IPS DF 6.9 (cell line): ENCODE measurements at regions not wholly inside any gene's neighbourhood (a gene's known extent, or its start where the extent isn't known, plus 50 kb on each side); places are given as distances from the start of the nearest gene placed in this dataset.
A peak's percentile ranks its signal among the peaks of the same experiment; 100 is the strongest.

Experiments used
- DNase-seq: peaks from one replicate; pipeline ENCODE4 v3.0.0-alpha.2; 2013; ENCODE audit warnings: low read depth, low spot score
- H3K27ac ChIP-seq: one replicate; pipeline ENCODE4 v1.5.1; 2013; ENCODE audit warnings: low read length, control low read depth
- H3K27me3 ChIP-seq: 2 replicates; pipeline ENCODE4 v1.6.1; 2013; ENCODE audit warnings: mild to moderate bottlenecking, low read length; ENCODE audit not compliant: control insufficient read depth, insufficient read depth
- H3K36me3 ChIP-seq: 2 replicates; pipeline ENCODE4 v1.6.1; 2013; ENCODE audit warnings: low read length; ENCODE audit not compliant: control insufficient read depth, insufficient read depth
- H3K4me1 ChIP-seq: 2 replicates; pipeline ENCODE4 v1.6.1; 2013; ENCODE audit warnings: low read length; ENCODE audit not compliant: control insufficient read depth, insufficient read depth
- H3K4me3 ChIP-seq: 2 replicates; pipeline ENCODE4 v1.5.1; 2013; ENCODE audit warnings: mild to moderate bottlenecking, low read length
- H3K9me3 ChIP-seq: 2 replicates; pipeline ENCODE4 v1.6.1; 2013; ENCODE audit warnings: low read length, inconsistent platforms; ENCODE audit not compliant: control insufficient read depth, insufficient read depth
- WGBS: extraction: QIAGEN DNeasy Blood & Tissue Kit; methylation state at CpG from one replicate; pipeline ENCODE4 v1.1.7; 2013; ENCODE audit warnings: mixed read lengths, missing lambda C conversion rate; ENCODE audit not compliant: insufficient read length, insufficient coverage; 5-methylcytosine and 5-hydroxymethylcytosine counted together

DNA sequence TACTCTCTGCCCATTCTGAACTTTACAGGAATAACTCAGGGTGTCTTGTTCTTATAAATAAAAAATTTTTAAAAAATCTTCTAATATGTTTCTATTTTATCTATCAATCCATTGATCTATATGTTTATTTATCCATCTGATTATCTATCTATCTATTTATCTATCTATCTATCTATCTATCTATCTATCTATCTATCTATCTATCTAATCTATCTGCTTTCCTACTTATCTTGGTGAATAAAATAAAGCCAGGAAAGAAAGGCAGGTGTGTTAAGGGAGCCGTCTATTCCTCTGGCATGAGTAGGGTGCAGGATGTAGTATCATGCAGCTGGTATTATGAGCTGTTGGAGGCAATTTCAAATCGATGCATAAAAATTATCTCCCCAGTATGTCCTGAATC lies 153.0 kb downstream of the FOXA2 start:
- no peak for DNase-seq
- Histone ChIP-seq H3K27me3 (peaks cover 42% of the 10 kb centered on the region), H3K9me3 (no peaks in the 10 kb centered on the region), H3K4me3 (no peak overlapping the region), H3K36me3 (no peaks in the 10 kb centered on the region), H3K4me1 (no peaks in the 10 kb centered on the region), H3K27ac (no peak overlapping the region)
- no CpG with 5 or more reads among the region's 2 CpGs for WGBS

DNA sequence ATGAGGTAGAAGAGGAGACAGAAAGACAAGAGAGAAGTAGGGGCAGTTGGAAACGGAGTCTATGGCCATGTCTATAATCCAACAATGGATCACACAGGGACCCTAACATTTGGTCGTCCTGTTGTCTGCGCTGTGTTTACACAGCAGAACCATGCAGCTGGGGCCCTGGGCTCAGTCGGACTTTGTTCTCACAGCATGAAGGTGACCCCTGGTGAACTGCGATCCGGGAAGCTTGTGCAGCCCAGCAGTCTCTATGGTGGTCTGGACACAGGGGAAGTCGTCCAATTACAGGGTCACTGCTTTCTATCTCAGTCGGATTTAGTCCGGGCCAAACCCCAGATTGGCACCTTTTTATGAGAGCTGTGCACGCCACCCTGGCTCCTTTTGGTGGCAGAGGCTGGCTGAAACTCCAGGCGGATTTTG lies 153.6 kb downstream of the FOXA2 start:
- no CpG with 5 or more reads among the region's 11 CpGs for WGBS
- Histone ChIP-seq H3K4me3 (no peak overlapping the region), H3K4me1 (no peaks in the 10 kb centered on the region), H3K27ac (no peak overlapping the region), H3K27me3 (peaks cover 42% of the 10 kb centered on the region), H3K36me3 (no peaks in the 10 kb centered on the region), H3K9me3 (no peaks in the 10 kb centered on the region)
- DNase-seq = no peak

DNA sequence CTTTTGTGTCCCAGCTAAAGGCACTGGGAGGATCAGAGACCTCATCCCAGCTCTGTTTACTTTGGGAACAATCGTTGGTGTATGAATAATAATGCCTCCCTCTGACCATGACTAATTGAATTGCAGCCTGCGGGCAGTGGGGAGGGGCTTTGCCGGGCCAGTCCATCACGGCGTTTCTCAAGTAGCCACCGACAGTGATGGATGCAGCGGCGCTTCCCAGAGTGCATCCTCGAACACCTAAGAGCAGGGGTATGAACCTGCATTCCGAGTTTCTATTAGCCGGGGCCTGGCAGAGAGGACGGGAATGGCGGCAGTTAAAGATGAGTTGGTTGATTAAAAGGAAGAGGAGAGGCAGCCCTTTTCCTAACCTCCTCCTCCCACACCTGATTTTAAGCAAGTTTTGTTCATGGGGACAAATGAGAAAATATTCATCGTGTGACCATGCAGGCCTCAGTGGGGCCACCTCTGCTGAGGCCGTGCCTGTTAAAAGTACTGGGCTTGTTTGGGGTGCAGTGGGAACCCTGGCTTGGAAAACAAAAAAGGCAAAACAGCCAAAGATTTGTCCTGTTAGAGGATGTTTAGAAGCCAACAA lies 154.1 kb downstream of the FOXA2 start:
- no CpG with 5 or more reads among the region's 15 CpGs for WGBS
- no peak overlapping the region for H3K4me3 ChIP-seq
- no peaks in the 10 kb centered on the region for H3K9me3 ChIP-seq
- no peak overlapping the region for H3K27ac ChIP-seq
- peak; percentile 50 for DNase-seq
- peaks cover 42% of the 10 kb centered on the region for H3K27me3 ChIP-seq
- no peaks in the 10 kb centered on the region for H3K4me1 ChIP-seq
- no peaks in the 10 kb centered on the region for H3K36me3 ChIP-seq

DNA sequence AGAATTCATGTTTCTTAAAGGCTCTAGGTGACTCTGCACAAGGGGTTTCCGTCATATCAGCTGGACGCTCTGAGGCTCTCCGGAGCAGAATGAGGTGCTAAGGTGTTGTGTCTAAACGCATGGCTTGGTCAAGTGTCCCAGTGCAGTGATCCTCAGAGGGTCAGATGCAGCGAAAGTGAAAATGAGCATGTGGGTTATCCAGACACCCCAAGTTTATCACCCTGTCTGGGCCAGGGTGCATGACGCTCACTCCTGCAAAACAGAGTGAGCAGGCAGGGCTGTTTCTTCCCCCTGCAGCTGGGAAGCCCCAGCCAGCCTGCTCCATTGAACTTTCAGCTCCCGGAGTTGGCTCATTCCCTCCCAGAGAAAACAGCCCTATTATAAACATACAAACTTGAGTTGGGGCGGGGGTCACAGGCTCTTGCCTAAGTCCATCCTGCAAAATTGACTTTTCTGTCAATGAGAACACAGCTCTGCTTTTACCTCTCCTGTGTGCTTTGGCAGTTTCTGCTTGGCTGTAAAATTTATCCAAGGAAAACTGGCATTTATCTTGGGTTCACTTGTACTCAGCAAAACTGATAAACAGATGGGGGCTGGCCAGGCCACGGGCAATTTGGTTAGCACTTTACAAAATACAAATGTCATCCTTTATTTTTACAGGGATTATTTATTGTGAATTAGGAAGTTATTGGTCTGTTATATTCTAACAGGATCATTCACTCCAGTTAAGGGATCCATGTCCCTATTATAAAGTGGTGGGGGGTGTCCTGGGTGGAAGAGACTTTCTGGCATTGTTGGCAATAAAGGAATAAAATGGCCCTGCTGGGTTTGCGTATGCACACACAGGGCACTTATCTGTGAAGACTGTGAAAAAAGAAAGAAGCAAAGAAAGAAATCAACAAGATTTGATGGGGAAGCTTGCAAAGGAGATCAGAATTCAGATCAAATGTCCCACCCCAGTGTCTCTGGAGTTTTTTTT lies 154.9 kb downstream of the FOXA2 start:
- WGBS = no CpG with 5 or more reads among the region's 10 CpGs
- Histone ChIP-seq H3K27ac (no peak overlapping the region), H3K27me3 (peaks cover 42% of the 10 kb centered on the region), H3K9me3 (no peaks in the 10 kb centered on the region), H3K4me1 (no peaks in the 10 kb centered on the region), H3K36me3 (no peaks in the 10 kb centered on the region), H3K4me3 (no peak overlapping the region)
- DNase-seq = no peak

DNA sequence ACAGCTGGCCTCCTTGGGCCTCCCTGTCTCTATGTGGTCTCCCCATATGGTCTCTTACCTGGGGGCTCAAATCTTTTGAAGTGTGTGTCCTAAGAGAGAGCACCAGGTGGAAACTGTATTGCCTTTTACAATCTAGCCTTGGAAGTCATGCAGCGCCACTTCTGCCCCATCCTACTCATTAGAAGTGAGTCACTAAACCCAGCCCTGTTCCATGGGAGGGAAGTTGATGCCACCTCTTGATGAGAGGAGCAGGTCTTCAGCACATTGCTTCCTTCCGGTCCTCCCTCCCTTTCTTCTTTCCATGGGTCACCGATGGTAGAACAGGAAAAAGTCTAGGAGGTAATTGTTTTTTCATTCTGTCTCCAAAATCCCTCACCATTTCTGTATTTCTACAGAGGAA lies 156.3 kb downstream of the FOXA2 start:
- Histone ChIP-seq H3K9me3 (no peaks in the 10 kb centered on the region), H3K4me1 (no peaks in the 10 kb centered on the region), H3K27me3 (peaks cover 42% of the 10 kb centered on the region), H3K4me3 (no peak overlapping the region), H3K36me3 (no peaks in the 10 kb centered on the region), H3K27ac (no peak overlapping the region)
- WGBS = no CpG with 5 or more reads among the region's 3 CpGs
- DNase-seq = no peak

DNA sequence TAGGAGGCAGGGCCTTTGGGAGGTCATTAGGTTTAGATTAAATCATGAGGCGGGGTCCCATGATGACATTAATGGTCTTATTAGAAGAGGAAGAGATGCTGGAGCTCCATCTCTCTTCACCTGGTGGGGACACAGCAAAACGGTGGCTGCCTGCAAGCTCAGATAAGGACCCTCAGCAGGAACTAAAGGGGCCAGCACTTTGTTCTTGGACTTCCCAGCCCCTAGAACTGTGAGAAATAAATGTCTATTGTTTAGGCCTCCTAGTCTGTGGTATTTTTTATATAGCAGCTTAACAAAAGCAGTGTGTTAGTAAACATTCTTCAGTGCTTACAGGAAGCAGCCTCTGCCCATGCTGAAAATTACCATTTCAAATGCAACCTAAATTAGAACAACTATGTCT lies 157.6 kb downstream of the FOXA2 start:
- DNase-seq = no peak
- H3K27ac ChIP-seq = no peak overlapping the region
- WGBS = no CpG with 5 or more reads among the region's 2 CpGs
- no peak overlapping the region for H3K4me3 ChIP-seq
- H3K36me3 ChIP-seq = no peaks in the 10 kb centered on the region
- H3K27me3 ChIP-seq = peaks cover 33% of the 10 kb centered on the region
- no peaks in the 10 kb centered on the region for H3K4me1 ChIP-seq
- no peaks in the 10 kb centered on the region for H3K9me3 ChIP-seq

DNA sequence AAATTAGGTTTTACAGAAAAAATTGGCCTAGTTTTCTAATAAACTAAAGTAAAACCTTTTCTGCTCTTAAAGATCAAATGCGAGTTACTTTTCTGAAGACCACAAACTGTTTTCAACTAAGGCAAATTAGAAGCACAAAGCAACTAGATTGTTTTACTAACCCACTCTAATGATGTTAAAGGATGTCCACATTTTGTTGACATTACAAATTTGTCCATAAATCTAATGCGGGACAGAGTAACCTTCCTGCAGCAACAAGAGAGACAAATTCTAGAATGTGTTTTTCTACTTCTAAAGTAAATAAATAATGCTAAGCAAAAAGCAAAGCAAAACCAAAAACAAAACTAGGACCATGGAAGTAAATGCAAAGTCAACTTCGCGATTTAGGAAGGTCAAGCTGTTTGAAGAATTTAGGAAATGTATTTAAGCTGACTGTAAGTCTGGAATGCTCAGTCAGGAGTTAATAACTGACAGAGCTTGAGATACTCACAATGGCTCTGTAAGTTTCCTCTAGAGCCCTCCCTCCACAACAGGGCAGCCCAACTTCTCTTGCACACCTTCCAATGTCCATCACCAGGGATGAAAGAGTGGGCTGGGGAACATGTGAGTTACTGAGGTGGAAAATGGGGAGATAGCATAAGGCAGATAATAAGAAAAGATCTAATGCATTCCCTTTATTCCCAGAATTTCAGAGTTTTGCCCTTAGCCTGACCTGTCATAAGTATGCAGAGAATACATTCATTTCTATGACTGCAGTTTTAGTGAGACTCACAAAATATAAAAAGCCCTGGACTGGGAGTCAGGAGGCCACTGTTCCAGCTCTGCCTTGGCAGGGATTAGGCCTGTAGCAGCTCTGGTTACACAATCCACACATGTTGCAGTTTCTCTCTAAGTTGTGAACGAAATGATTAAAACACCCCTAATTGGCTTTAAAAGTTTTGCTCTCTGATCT lies 158.8 kb downstream of the FOXA2 start:
- no peak for DNase-seq
- no CpG with 5 or more reads among the region's 5 CpGs for WGBS
- no peaks in the 10 kb centered on the region for H3K9me3 ChIP-seq
- H3K36me3 ChIP-seq = no peaks in the 10 kb centered on the region
- no peaks in the 10 kb centered on the region for H3K4me1 ChIP-seq
- no peak overlapping the region for H3K4me3 ChIP-seq
- peaks cover 25% of the 10 kb centered on the region for H3K27me3 ChIP-seq
- no peak overlapping the region for H3K27ac ChIP-seq

DNA sequence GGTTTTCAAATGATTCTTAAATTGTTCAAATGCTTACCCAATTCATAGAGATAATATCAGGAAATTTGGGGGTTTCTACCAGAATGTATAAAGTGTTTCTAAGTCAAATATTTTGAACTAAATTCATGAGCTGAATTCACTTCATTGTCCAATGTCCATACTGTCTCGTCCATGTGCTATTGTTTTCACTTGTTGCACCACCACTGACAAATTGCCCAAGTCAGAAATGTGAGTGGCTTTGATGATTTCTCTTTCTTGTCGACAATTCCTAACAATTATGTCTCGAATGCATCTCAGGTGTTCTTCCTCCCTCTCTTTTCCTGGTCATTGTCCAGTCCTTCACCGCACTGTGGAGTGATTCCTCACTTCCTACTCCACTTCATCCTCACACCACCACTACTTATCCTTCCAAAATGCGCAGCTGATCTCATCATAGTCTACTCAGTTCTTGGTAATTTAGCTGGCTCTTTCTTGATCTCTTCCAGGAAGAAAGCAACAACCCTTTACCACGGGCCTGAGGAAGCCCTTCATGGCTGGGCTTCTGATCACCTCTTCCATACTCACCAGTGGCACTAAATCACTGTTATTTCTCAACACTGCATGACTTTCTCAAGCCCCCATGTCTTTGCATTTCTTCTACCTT lies 161.1 kb downstream of the FOXA2 start:
- no peak overlapping the region for H3K27ac ChIP-seq
- H3K4me3 ChIP-seq = no peak overlapping the region
- H3K27me3 ChIP-seq = peaks cover 5% of the 10 kb centered on the region; the same call in 1 of the 2 replicates
- no peaks in the 10 kb centered on the region for H3K9me3 ChIP-seq
- no peaks in the 10 kb centered on the region for H3K36me3 ChIP-seq
- WGBS = no CpG with 5 or more reads among the region's 6 CpGs
- DNase-seq = no peak
- H3K4me1 ChIP-seq = no peaks in the 10 kb centered on the region

DNA sequence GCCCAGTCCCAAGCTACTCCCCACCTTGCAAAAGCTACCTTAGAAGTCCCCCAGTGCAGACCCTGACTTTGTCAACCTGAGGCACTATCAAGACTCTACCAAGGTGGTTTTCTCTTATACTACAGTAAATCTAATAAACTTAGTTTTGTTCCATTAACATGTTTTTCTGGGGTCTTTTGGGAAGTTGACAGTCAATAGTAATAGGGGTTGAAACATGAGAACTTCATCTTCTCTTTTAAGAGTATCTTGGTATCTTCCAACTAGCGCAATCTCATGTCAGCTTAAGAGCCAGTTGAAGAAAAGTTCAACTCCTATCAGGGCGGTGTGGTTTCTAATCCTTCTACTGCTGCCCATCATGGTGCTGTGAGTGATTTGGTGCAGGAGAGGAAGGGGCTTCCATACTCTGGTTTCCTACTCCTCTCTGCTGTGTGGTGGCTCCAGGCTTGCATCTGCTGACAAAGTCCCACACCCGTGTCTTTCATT lies 164.2 kb downstream of the FOXA2 start:
- Histone ChIP-seq H3K27me3 (no peaks in the 10 kb centered on the region), H3K27ac (no peak overlapping the region), H3K36me3 (no peaks in the 10 kb centered on the region), H3K4me3 (no peak overlapping the region), H3K9me3 (no peaks in the 10 kb centered on the region), H3K4me1 (no peaks in the 10 kb centered on the region)
- no peak for DNase-seq
- WGBS = no CpG with 5 or more reads among the region's 3 CpGs
